A673 (cell line): ENCODE measurements at regions not wholly inside any gene's neighbourhood (a gene's known extent, or its start where the extent isn't known, plus 50 kb on each side); places are given as distances from the start of the nearest gene placed in this dataset.

Experiments used
- BruUV-seq: library from RNA; stranded (reverse); fragments of 400-500 nt; replicated peaks from 2 replicates; lab custom pipeline; 2021; lab: Mats Ljungman, UMichigan
- CTCF ChIA-PET: fragments of 300-600 bp; sonication (Branson Sonifier 250); formaldehyde crosslinking; loops from one replicate; lab custom pipeline; 2022; ENCODE audit warnings: antibody characterized with exemption; lab: Charles Lee
- POLR2A ChIA-PET: fragments of 300-600 bp; sonication (Branson Sonifier 250); formaldehyde crosslinking; loops from one replicate; lab custom pipeline; 2022; ENCODE audit warnings: antibody characterized with exemption; ENCODE audit not compliant: low non-redundant PET; lab: Charles Lee
- DNase-seq: peaks from one replicate; pipeline ENCODE4 v3.0.0-alpha.2; 2015; ENCODE audit warnings: low spot score
- H3K27ac ChIP-seq: fragments of 200-600 bp; sonication (generic); 2 replicates; pipeline ENCODE4 v1.5.1; 2016; ENCODE audit warnings: mixed run types, low read depth, mild to moderate bottlenecking, mixed read lengths, antibody characterized with exemption, low read length; ENCODE audit not compliant: poor library complexity, severe bottlenecking
- H3K27me3 ChIP-seq: fragments of 200-600 bp; sonication (generic); replicated peaks from 2 replicates; pipeline ENCODE4 v1.6.1; 2017; ENCODE audit warnings: mixed run types, low read depth, mild to moderate bottlenecking, mixed read lengths, antibody characterized with exemption, low read length; ENCODE audit not compliant: insufficient read depth, poor library complexity
- H3K36me3 ChIP-seq: fragments of 200-600 bp; sonication (generic); 2 replicates; pipeline ENCODE4 v1.6.1; 2016; ENCODE audit warnings: mixed run types, mild to moderate bottlenecking, mixed read lengths, antibody characterized with exemption, low read length; ENCODE audit not compliant: insufficient read depth, poor library complexity, severe bottlenecking
- H3K4me1 ChIP-seq: fragments of 200-600 bp; sonication (generic); 2 replicates; pipeline ENCODE4 v1.6.1; 2017; ENCODE audit warnings: mixed run types, mild to moderate bottlenecking, mixed read lengths, antibody characterized with exemption, low read length; ENCODE audit not compliant: insufficient read depth, poor library complexity, severe bottlenecking
- H3K4me3 ChIP-seq: fragments of 200-600 bp; sonication (generic); 2 replicates; pipeline ENCODE4 v1.5.1; 2016; ENCODE audit warnings: low read depth, mixed run types, mild to moderate bottlenecking, mixed read lengths, low read length; ENCODE audit not compliant: poor library complexity, severe bottlenecking
- H3K9me3 ChIP-seq: fragments of 200-600 bp; sonication (generic); 2 replicates; pipeline ENCODE4 v1.6.1; 2016; ENCODE audit warnings: mixed run types, low read depth, mild to moderate bottlenecking, mixed read lengths, antibody characterized with exemption, low read length; ENCODE audit not compliant: poor library complexity, severe bottlenecking
- EZH2 ChIP-seq: fragments of 200-600 bp; sonication (generic); IDR thresholded peaks from 2 replicates; pipeline ENCODE4 v1.6.1; 2017; ENCODE audit warnings: borderline replicate concordance, low read depth, mild to moderate bottlenecking, mixed read lengths, antibody characterized with exemption, low read length; ENCODE audit not compliant: poor library complexity, severe bottlenecking
- intact Hi-C: fragments of 100-400 bp; cut with micrococcal nuclease; formaldehyde crosslinking; loops from one replicate; pipeline ENCODE4 v1.10.0; 2022; ENCODE audit not compliant: unreplicated experiment
- TF ChIP-seq, protein P1 (sequence below): fragments of 300-800, 200-600 bp; sonication (generic); conservative IDR thresholded peaks from 2 replicates; pipeline ENCODE4 v1.5.1; 2017; ENCODE audit warnings: low read depth, mild to moderate bottlenecking, antibody characterized with exemption, low read length, moderate library complexity, mixed read lengths

DNA sequence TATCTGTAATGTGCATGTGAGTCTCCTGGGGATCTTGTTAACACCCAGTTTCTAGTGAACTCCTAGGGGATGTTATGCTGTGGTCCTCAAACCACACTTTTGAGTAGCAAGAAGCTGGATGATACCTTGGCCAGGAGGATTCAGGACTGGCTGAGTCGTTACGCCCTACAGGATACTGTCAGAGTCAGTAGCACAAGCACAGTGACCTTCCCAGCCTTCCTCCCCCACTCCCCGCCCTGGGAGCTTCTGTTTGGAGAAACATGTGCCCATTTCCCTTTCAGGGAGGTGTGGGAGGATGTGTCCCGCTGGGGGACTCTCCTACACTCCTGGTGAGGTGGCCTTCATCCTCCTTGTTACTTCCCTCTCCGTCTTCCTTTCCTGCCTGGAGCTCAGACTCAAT, 76.4 kb upstream of the TRPM1 start:
- no peak for DNase-seq
- Histone ChIP-seq H3K36me3 (no peaks in the 10 kb centered on the region), H3K27ac (no peak overlapping the region), H3K4me1 (no peaks in the 10 kb centered on the region), H3K27me3 (no peaks in the 10 kb centered on the region), H3K4me3 (no peak overlapping the region), H3K9me3 (no peaks in the 10 kb centered on the region)
- POLR2A ChIA-PET: no interaction called here
- intact Hi-C loops: no loop called here
- TF ChIP-seq, protein P1, sequence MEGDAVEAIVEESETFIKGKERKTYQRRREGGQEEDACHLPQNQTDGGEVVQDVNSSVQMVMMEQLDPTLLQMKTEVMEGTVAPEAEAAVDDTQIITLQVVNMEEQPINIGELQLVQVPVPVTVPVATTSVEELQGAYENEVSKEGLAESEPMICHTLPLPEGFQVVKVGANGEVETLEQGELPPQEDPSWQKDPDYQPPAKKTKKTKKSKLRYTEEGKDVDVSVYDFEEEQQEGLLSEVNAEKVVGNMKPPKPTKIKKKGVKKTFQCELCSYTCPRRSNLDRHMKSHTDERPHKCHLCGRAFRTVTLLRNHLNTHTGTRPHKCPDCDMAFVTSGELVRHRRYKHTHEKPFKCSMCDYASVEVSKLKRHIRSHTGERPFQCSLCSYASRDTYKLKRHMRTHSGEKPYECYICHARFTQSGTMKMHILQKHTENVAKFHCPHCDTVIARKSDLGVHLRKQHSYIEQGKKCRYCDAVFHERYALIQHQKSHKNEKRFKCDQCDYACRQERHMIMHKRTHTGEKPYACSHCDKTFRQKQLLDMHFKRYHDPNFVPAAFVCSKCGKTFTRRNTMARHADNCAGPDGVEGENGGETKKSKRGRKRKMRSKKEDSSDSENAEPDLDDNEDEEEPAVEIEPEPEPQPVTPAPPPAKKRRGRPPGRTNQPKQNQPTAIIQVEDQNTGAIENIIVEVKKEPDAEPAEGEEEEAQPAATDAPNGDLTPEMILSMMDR: no peak
- TF ChIP-seq EZH2: no peak
- CTCF ChIA-PET: interaction anchor here (0.6 kb wide), 1 partner anchor 34 kb away, joined by 3 read pairs; no protein-coding TSS in a partner anchor
- BruUV-seq: no TSS peak

DNA sequence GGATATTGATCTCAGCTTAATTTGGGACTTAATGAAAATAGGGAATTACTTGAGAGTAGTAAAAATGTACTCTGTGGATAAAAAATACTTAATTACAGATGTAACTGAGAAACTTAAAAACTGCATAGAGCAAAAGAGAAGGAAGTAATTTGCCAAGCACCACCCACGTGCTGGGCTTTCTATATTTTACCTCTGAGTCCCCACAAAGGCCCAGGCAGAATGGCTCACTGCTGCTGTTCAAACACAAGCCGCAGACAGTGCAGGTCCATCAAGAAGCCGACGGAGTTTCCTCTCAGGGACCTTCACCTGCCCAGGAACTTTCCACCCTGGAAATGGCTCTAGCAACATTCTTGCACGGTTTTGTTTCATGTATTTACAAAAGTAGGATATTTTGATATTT, 77.2 kb upstream of the TRPM1 start:
- POLR2A ChIA-PET: no interaction called here
- Histone ChIP-seq H3K27me3 (no peaks in the 10 kb centered on the region), H3K36me3 (no peaks in the 10 kb centered on the region), H3K27ac (no peak overlapping the region), H3K4me1 (no peaks in the 10 kb centered on the region), H3K4me3 (no peak overlapping the region), H3K9me3 (no peaks in the 10 kb centered on the region)
- TF ChIP-seq EZH2: no peak
- TF ChIP-seq, protein P1: no peak
- intact Hi-C loops: no loop called here
- BruUV-seq: no TSS peak
- CTCF ChIA-PET: no interaction called here
- DNase-seq: no peak

GRCh38 chr15:31179693-31180092, 78.2 kb upstream of the TRPM1 start:
- ChIA-PET CTCF (no interaction called here), POLR2A (no interaction called here)
- Histone ChIP-seq H3K36me3 (no peaks in the 10 kb centered on the region), H3K4me3 (no peak overlapping the region), H3K9me3 (no peaks in the 10 kb centered on the region), H3K4me1 (no peaks in the 10 kb centered on the region), H3K27me3 (no peaks in the 10 kb centered on the region), H3K27ac (no peak overlapping the region)
- BruUV-seq: no TSS peak
- intact Hi-C loops: no loop called here
- no peak for TF ChIP-seq EZH2
- TF ChIP-seq, protein P1: no peak
- DNase-seq: no peak
